ENCODE measurements at regions not wholly inside any gene's neighbourhood (a gene's known extent, or its start where the extent isn't known, plus 50 kb on each side); places are given as distances from the start of the nearest gene placed in this dataset.

- Histone ChIP-seq H3K4me1 (ENCODE audit: control insufficient read depth, insufficient read depth, low read length) (peaks cover 16% of the 10 kb centered on the region), H3K27ac (ENCODE audit: low read depth, low read length) (no peak overlapping the region), H3K36me3 (ENCODE audit: control insufficient read depth, insufficient read depth, low read length) (no peaks in the 10 kb centered on the region), H3K27me3 (ENCODE audit: control insufficient read depth, insufficient read depth, low read length, poor library complexity, severe bottlenecking) (no peaks in the 10 kb centered on the region), H3K9ac (ENCODE audit: extremely low read depth, low read length, poor library complexity, severe bottlenecking) (no peak overlapping the region), H3K4me3 (ENCODE audit: low read length) (no peak overlapping the region), H3K9me3 (ENCODE audit: control insufficient read depth, low read length) (peaks cover 7% of the 10 kb centered on the region)
- TF ChIP-seq CTCF (conservative IDR thresholded peaks at IDR 0.05) = no peak
- H3K9me3 Mint-ChIP-seq = peaks cover 6% of the 10 kb centered on the region
- no peaks in the 10 kb centered on the region for H3K27me3 Mint-ChIP-seq (ENCODE audit: insufficient read depth)
- no peak overlapping the region for H3K27ac Mint-ChIP-seq
- DNase-seq = peak; percentile 53
- H3K4me3 Mint-ChIP-seq = no peak overlapping the region
- peaks cover 31% of the 10 kb centered on the region for H3K4me1 Mint-ChIP-seq
- WGBS, 2 experiments (ENCODE audit: insufficient coverage in 1 of 2, insufficient read length in 1 of 2) = 81 to 83% methylated on average over 11 of the region's 11 CpGs
- H3K36me3 Mint-ChIP-seq (ENCODE audit: low read depth) = no peaks in the 10 kb centered on the region
Measured at GRCh38 chr5:53783624-53784228, 223.3 kb downstream of the NDUFS4 start.

- Histone ChIP-seq H3K9me3 (ENCODE audit: control insufficient read depth, low read length) (peaks cover 7% of the 10 kb centered on the region), H3K9ac (ENCODE audit: extremely low read depth, low read length, poor library complexity, severe bottlenecking) (no peak overlapping the region), H3K4me3 (ENCODE audit: low read length) (no peak overlapping the region), H3K27me3 (ENCODE audit: control insufficient read depth, insufficient read depth, low read length, poor library complexity, severe bottlenecking) (no peaks in the 10 kb centered on the region), H3K27ac (ENCODE audit: low read depth, low read length) (no peak overlapping the region), H3K36me3 (ENCODE audit: control insufficient read depth, insufficient read depth, low read length) (no peaks in the 10 kb centered on the region), H3K4me1 (ENCODE audit: control insufficient read depth, insufficient read depth, low read length) (peaks cover 10% of the 10 kb centered on the region)
- WGBS, 2 experiments (ENCODE audit: insufficient coverage in 1 of 2, insufficient read length in 1 of 2) = 80 to 82% methylated on average over 5 to 6 of the region's 6 CpGs
- no peak overlapping the region for H3K4me3 Mint-ChIP-seq
- peaks cover 6% of the 10 kb centered on the region for H3K9me3 Mint-ChIP-seq
- H3K36me3 Mint-ChIP-seq (ENCODE audit: low read depth) = no peaks in the 10 kb centered on the region
- H3K4me1 Mint-ChIP-seq = peaks cover 31% of the 10 kb centered on the region
- H3K27ac Mint-ChIP-seq = no peak overlapping the region
- H3K27me3 Mint-ChIP-seq (ENCODE audit: insufficient read depth) = no peaks in the 10 kb centered on the region
- no peak for DNase-seq
- no peak for TF ChIP-seq CTCF (conservative IDR thresholded peaks at IDR 0.05)
Measured at GRCh38 chr5:53784596-53784995, 224.2 kb downstream of the NDUFS4 start.

- no peak for TF ChIP-seq CTCF (conservative IDR thresholded peaks at IDR 0.05)
- H3K9ac ChIP-seq (ENCODE audit: extremely low read depth, low read length, poor library complexity, severe bottlenecking) = no peak overlapping the region
- Mint-ChIP-seq H3K27me3 (ENCODE audit: insufficient read depth) (no peaks in the 10 kb centered on the region), H3K9me3 (peaks cover 8% of the 10 kb centered on the region), H3K36me3 (ENCODE audit: low read depth) (no peaks in the 10 kb centered on the region), H3K27ac (no peak overlapping the region), H3K4me1 (peaks cover 31% of the 10 kb centered on the region), H3K4me3 (no peak overlapping the region)
- no peak overlapping the region for H3K4me3 ChIP-seq (ENCODE audit: low read length)
- peaks cover 7% of the 10 kb centered on the region for H3K9me3 ChIP-seq (ENCODE audit: control insufficient read depth, low read length)
- no peaks in the 10 kb centered on the region for H3K27me3 ChIP-seq (ENCODE audit: control insufficient read depth, insufficient read depth, low read length, poor library complexity, severe bottlenecking)
- 98% methylated on average over 3 of the region's 3 CpGs; no CpG with 5 or more reads in 1 of the 2 experiments for WGBS, 2 experiments (ENCODE audit: insufficient coverage in 1 of 2, insufficient read length in 1 of 2)
- H3K36me3 ChIP-seq (ENCODE audit: control insufficient read depth, insufficient read depth, low read length) = no peaks in the 10 kb centered on the region
- no peak overlapping the region for H3K27ac ChIP-seq (ENCODE audit: low read depth, low read length)
- DNase-seq = no peak
- peaks cover 10% of the 10 kb centered on the region for H3K4me1 ChIP-seq (ENCODE audit: control insufficient read depth, insufficient read depth, low read length)
Measured at GRCh38 chr5:53785924-53786323, 225.5 kb downstream of the NDUFS4 start.
